ENCODE measurements at regions not wholly inside any gene's neighbourhood (a gene's known extent, or its start where the extent isn't known, plus 50 kb on each side); places are given as distances from the start of the nearest gene placed in this dataset.
A peak's percentile ranks its signal among the peaks of the same experiment; 100 is the strongest.

DNA sequence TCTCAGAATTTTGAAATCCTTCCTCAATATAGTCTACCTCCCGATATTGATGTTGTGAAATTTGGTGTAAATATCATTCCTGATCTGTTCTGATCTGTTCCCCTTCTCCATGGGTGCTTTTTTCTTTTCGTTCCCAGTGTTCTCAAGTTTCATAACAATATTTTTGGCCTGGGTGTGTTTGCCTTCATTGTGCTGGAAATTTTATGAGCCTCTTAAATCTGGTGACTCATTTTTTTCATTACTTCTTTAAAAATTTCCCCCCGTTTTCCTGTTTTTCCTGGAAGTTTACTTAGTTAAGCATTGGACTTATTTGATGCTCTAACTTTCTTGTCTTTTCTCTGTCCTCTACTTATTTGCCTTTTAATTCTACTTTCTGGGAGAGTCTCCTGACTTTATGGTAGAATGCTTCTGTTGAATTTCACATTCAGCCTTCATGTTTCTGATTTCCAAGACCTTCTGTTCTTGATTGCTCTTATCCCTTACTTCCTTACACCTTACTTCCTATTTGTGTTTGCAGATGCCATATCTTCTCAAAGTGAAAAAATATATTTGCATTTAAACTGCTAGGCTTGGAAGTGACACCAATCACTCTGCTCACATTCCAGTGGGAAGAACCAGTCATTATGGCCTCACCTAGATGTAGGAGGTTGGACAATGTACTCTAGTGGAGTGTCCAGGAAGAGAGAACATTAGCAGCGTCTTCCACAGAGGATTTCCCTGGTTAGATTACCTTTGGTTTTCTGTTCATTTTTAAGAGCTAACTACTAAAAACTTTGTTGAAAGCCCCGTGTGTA lies 441.9 kb downstream of the ARHGEF28 start:
- DNase-seq (ENCODE audit: insufficient read length, low spot score) (no peak), FAIRE-seq (no peak)
- no peak for TF ChIP-seq POLR2A (IDR thresholded peaks at IDR 0.05; ENCODE audit: low read depth, low read length)
- TF ChIP-seq POU2F2 (IDR thresholded peaks at IDR 0.05; ENCODE audit: low read depth, low read length), result no peak
- TF ChIP-seq PAX5 (IDR thresholded peaks at IDR 0.05; ENCODE audit: insufficient read depth, low read length, severe bottlenecking), result no peak
- no peak for TF ChIP-seq TAF1 (IDR thresholded peaks at IDR 0.05; ENCODE audit: low read depth, low read length)
- no peak for TF ChIP-seq POLR2AphosphoS5 (IDR thresholded peaks at IDR 0.05; ENCODE audit: low read depth, low read length)
- no peak for TF ChIP-seq SPI1 (IDR thresholded peaks at IDR 0.05; ENCODE audit: low read depth, low read length)

DNA sequence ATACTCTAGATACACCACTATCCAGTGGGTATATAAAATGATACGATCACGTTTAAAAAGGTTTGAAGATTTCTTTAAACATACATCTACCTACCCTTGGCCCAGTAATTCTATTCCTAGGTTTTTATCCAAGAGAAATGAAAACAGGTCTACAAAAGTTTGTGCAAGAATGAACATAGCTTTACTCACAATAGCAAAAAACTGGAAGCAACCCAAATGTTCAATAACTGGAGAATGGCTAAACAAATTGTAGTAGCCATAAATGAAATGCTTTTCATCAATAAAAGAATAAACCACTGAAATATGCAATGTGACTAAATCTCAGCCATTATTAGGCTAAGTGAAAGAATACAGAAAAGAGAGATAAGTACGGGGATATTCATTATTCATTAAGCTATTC lies 438.9 kb downstream of the ARHGEF28 start:
- TF ChIP-seq POLR2AphosphoS5 (IDR thresholded peaks at IDR 0.05; ENCODE audit: low read depth, low read length) (no peak), TAF1 (IDR thresholded peaks at IDR 0.05; ENCODE audit: low read depth, low read length) (no peak), POLR2A (IDR thresholded peaks at IDR 0.05; ENCODE audit: low read depth, low read length) (no peak), POU2F2 (IDR thresholded peaks at IDR 0.05; ENCODE audit: low read depth, low read length) (no peak), PAX5 (IDR thresholded peaks at IDR 0.05; ENCODE audit: insufficient read depth, low read length, severe bottlenecking) (no peak)
- DNase-seq (ENCODE audit: insufficient read length, low spot score) (no peak), FAIRE-seq (no peak)

- TF ChIP-seq TAF1 (IDR thresholded peaks at IDR 0.05; ENCODE audit: low read depth, low read length) (no peak), POLR2AphosphoS5 (IDR thresholded peaks at IDR 0.05; ENCODE audit: low read depth, low read length) (no peak), PAX5 (IDR thresholded peaks at IDR 0.05; ENCODE audit: insufficient read depth, low read length, severe bottlenecking) (no peak), POLR2A (IDR thresholded peaks at IDR 0.05; ENCODE audit: low read depth, low read length) (no peak), SPI1 (IDR thresholded peaks at IDR 0.05; ENCODE audit: low read depth, low read length) (no peak), POU2F2 (IDR thresholded peaks at IDR 0.05; ENCODE audit: low read depth, low read length) (no peak)
- FAIRE-seq, result no peak
- DNase-seq (ENCODE audit: insufficient read length, low spot score), result no peak
Observed at GRCh38 chr5:74064225-74064624, 438.2 kb downstream of the ARHGEF28 start.

DNA sequence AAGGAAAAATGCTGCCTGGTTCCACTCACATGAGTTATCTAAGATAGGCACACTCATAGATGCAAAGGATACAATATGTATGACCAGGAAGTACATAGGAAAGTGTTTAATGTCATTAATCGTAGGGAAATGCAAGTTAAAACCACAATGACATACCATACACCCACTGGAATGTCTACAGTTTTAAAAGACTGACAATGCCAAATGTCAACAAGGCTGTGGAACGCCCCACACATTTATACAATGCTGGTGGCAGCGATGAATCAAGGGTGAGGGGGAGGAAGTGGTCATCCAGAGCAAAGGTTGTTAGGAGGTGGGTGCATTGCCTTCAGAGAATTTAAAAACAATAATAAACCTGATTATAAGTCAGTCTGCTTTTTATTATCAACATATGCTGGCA lies 437.8 kb downstream of the ARHGEF28 start:
- DNase-seq (ENCODE audit: insufficient read length, low spot score) (no peak), FAIRE-seq (no peak)
- TF ChIP-seq POLR2A (IDR thresholded peaks at IDR 0.05; ENCODE audit: low read depth, low read length) (no peak), SPI1 (IDR thresholded peaks at IDR 0.05; ENCODE audit: low read depth, low read length) (no peak), TAF1 (IDR thresholded peaks at IDR 0.05; ENCODE audit: low read depth, low read length) (no peak), POLR2AphosphoS5 (IDR thresholded peaks at IDR 0.05; ENCODE audit: low read depth, low read length) (no peak), POU2F2 (IDR thresholded peaks at IDR 0.05; ENCODE audit: low read depth, low read length) (no peak), PAX5 (IDR thresholded peaks at IDR 0.05; ENCODE audit: insufficient read depth, low read length, severe bottlenecking) (no peak)

GRCh38 chr5:74063346-74063745 lies 437.4 kb downstream of the ARHGEF28 start:
- FAIRE-seq, result no peak
- no peak for TF ChIP-seq POLR2A (IDR thresholded peaks at IDR 0.05; ENCODE audit: low read depth, low read length)
- no peak for TF ChIP-seq SPI1 (IDR thresholded peaks at IDR 0.05; ENCODE audit: low read depth, low read length)
- TF ChIP-seq TAF1 (IDR thresholded peaks at IDR 0.05; ENCODE audit: low read depth, low read length), result no peak
- no peak for TF ChIP-seq PAX5 (IDR thresholded peaks at IDR 0.05; ENCODE audit: insufficient read depth, low read length, severe bottlenecking)
- TF ChIP-seq POLR2AphosphoS5 (IDR thresholded peaks at IDR 0.05; ENCODE audit: low read depth, low read length), result no peak
- no peak for TF ChIP-seq POU2F2 (IDR thresholded peaks at IDR 0.05; ENCODE audit: low read depth, low read length)

GRCh38 chr5:74061292-74061691 lies 435.3 kb downstream of the ARHGEF28 start:
- FAIRE-seq (peak; percentile 23), DNase-seq (ENCODE audit: insufficient read length, low spot score) (no peak)
- TF ChIP-seq PAX5 (IDR thresholded peaks at IDR 0.05; ENCODE audit: insufficient read depth, low read length, severe bottlenecking) (no peak), SPI1 (IDR thresholded peaks at IDR 0.05; ENCODE audit: low read depth, low read length) (no peak), POLR2A (IDR thresholded peaks at IDR 0.05; ENCODE audit: low read depth, low read length) (no peak), TAF1 (IDR thresholded peaks at IDR 0.05; ENCODE audit: low read depth, low read length) (no peak), POLR2AphosphoS5 (IDR thresholded peaks at IDR 0.05; ENCODE audit: low read depth, low read length) (no peak), POU2F2 (IDR thresholded peaks at IDR 0.05; ENCODE audit: low read depth, low read length) (no peak)

More at GRCh38 chr5:74063346-74063745, 437.4 kb downstream of the ARHGEF28 start:
- no peak for DNase-seq (ENCODE audit: insufficient read length, low spot score)

DNA sequence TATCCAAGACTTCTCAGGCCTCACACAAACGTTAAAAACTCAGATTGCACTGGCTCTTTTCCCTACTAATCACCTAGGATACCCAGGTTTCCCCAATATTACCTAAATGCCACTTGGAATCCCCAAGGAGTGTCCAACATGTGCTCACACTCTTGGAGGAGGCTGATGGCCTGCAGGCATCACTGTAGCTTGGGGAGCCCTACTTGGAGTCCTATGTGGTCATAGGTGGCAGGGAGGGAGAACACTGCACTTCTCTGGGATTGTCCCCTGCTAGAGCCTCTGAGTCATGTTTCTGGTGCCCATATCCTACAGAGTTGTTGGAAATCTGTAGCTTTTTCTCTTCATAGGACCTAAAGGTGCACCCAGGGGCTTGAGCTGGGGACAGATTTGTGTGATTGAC lies 433.7 kb downstream of the ARHGEF28 start:
- FAIRE-seq (no peak), DNase-seq (ENCODE audit: insufficient read length, low spot score) (no peak)
- no peak for TF ChIP-seq POLR2AphosphoS5 (IDR thresholded peaks at IDR 0.05; ENCODE audit: low read depth, low read length)

GRCh38 chr5:74056789-74057164 lies 430.8 kb downstream of the ARHGEF28 start:
- FAIRE-seq (no peak), DNase-seq (ENCODE audit: insufficient read length, low spot score) (no peak)
- TF ChIP-seq POU2F2 (IDR thresholded peaks at IDR 0.05; ENCODE audit: low read depth, low read length) (no peak), POLR2AphosphoS5 (IDR thresholded peaks at IDR 0.05; ENCODE audit: low read depth, low read length) (no peak), PAX5 (IDR thresholded peaks at IDR 0.05; ENCODE audit: insufficient read depth, low read length, severe bottlenecking) (no peak), SPI1 (IDR thresholded peaks at IDR 0.05; ENCODE audit: low read depth, low read length) (no peak), TAF1 (IDR thresholded peaks at IDR 0.05; ENCODE audit: low read depth, low read length) (no peak), POLR2A (IDR thresholded peaks at IDR 0.05; ENCODE audit: low read depth, low read length) (no peak)

DNA sequence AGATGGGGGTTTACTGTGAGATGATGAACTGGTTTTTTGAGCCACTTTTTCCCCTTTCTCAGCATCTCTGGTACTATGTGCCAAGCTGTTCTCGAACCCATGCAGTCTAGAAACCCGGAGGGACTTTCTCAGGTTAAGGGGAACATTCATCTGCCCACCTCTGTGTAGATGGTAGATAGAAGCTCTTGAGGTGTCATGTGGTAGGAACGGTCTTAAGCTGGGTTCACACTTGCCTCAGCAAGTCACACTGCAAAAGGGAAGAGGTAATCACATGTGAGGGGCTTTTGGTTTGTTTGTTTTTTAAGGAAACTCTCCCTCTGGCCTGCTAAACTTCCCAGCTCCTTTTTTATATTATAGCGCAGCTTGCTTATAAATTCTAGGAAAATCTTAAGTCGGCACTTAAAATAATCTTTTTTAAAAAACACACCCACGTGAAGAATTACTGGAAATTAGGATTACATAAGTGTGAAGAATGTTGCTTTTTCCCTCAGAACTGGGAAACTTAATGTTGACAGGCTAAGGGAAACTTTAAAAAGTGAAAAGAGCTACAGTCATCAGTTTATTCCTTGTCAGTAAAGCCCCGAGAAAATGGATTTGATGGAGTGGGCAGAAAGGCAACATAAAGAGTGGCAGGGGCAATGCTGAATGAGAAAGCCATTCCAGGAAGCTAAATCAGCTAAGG lies 430.3 kb downstream of the ARHGEF28 start:
- FAIRE-seq (no peak), DNase-seq (ENCODE audit: insufficient read length, low spot score) (no peak)
- TF ChIP-seq SPI1 (IDR thresholded peaks at IDR 0.05; ENCODE audit: low read depth, low read length), result no peak
- TF ChIP-seq TAF1 (IDR thresholded peaks at IDR 0.05; ENCODE audit: low read depth, low read length), result no peak
- TF ChIP-seq PAX5 (IDR thresholded peaks at IDR 0.05; ENCODE audit: insufficient read depth, low read length, severe bottlenecking), result no peak
- no peak for TF ChIP-seq POU2F2 (IDR thresholded peaks at IDR 0.05; ENCODE audit: low read depth, low read length)
- TF ChIP-seq POLR2A (IDR thresholded peaks at IDR 0.05; ENCODE audit: low read depth, low read length), result no peak
- TF ChIP-seq POLR2AphosphoS5 (IDR thresholded peaks at IDR 0.05; ENCODE audit: low read depth, low read length), result no peak

Data from GM12891 (cell line).